HG03442 (cell line): ENCODE measurements at regions not wholly inside any gene's neighbourhood (a gene's known extent, or its start where the extent isn't known, plus 50 kb on each side); places are given as distances from the start of the nearest gene placed in this dataset.
"Not testable (repeated sequence)": the region's sequence is repeated elsewhere in the genome, so short reads cannot be mapped to it uniquely, and the experiment has no call there.

Experiments used
- ATAC-seq: cut with Tn5 transposase; IDR thresholded peaks from one replicate; pipeline ENCODE4 v1.9.1; 2021; ENCODE audit warnings: mild to moderate bottlenecking, moderate library complexity; ENCODE audit not compliant: unreplicated experiment

DNA sequence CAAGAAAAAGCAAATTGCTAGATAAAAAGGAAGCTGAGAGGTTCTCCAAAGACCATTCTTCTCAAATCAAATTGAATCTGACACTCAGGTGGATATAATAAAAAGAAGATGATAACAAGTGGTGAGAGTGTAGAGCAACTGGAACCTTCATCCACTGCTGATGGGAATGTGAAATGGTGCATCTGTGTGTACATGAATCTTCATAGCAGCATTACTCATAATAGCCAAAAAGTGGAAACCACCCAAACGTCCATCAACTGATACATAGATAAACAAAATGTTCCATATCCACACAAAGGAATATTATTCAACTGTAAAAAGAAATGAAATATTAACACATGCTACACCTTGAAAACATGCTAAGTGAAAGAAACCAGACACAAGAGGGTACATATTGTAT is 357.2 kb upstream of the EPHA4 start:
- ATAC-seq, result no peak

DNA sequence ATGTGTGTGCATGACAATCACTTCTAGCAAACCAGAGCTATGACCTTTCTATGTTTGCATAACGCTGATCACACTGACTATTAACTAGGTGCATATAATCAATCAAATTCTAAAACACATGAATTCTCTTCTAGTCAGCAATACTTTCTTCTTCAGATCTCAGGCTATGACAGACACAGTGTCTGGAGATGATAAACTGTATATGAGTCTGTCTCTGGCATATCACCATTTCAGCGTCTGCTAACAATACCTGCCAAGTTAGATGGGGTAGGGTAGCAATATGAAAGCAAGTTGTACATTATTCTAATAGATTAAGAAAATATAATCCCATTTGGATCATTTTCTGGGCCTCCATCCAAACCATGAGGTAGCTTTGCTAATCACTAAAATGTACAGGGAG is 354.2 kb upstream of the EPHA4 start:
- ATAC-seq, result no peak

DNA sequence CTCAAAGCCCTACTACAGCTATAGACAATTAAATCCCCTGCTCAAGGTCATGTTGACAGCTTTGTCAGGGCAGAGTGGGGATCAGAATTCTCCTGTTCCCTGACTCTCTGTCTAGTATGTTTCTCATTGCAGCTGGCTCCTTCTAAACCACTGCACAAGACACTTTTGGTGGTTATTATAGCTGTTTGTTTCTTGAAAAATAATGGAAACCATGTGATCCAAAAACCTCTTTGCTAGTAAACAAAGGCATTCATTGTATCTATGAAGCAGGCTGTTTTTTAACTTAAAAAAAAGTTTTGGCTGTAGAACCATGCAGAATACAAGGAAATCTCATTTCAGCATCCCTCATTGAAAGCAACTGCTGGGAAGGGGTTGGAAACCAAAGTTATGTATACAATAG is 352.5 kb upstream of the EPHA4 start:
- ATAC-seq, result no peak

DNA sequence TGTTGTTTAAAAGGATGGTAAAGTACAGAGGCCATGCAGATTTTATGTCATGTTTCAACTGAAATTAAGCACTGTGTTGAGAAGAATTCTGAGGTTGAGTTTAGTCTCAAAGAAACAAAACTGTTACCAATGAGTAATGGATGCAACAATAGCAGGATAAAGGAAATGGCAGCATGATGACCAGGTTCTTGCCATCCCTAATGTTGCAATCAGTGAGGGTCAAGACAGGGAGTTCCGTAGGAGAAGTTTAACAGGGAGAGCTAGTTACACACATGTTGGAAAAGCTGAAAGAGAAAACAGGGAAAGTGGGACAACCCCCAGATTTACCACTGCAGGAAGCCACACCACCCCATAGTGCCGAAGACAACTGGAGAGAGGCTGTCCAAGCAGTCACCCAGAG is 343.8 kb upstream of the EPHA4 start:
- no peak for ATAC-seq

DNA sequence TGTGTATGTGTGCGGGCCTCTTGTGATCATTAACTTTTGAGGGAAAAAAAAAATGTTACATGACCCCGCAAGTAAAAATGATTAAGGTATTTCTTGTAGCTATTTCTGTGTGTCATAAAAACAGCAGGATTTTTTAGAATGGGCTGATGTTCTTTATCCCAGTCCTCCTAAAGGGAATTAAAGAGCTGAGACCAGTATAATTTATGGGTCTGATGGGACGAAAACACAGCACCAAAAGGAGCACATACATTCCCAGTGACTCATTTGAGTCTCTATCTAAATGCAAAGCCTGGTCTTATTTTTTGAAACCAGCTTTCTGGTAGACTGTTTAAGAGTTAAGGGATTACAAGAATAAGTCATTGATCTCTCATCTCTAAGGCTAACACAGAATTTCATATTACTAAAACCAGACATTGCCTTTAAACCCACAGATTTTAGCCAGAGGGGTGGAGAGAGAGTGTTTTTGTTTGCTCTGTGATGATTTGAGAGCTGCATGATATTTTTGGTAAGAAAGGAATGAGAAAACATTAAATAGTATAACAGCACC is 342.3 kb upstream of the EPHA4 start:
- no peak for ATAC-seq

GRCh38 chr2:221911890-221912289 is 339.8 kb upstream of the EPHA4 start:
- ATAC-seq, result no peak

DNA sequence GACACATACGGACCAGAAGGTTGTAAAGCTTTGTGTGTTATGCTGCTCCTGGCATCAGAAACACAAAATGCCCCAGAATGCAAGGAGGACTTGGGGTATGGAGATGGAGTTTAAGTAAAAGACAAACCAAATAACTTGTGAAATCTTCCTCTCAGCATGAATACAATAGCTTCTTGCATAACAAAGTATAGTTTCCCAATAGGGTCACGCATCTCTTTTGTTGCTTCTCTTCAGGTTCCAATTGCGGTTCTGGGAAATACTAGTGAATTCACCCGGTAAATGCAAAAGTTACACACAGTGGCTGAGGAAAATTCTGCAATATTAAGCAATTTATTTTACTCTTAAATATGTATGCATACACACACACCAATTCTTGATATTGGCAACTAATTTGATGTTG is 339.2 kb upstream of the EPHA4 start:
- ATAC-seq, result no peak

DNA sequence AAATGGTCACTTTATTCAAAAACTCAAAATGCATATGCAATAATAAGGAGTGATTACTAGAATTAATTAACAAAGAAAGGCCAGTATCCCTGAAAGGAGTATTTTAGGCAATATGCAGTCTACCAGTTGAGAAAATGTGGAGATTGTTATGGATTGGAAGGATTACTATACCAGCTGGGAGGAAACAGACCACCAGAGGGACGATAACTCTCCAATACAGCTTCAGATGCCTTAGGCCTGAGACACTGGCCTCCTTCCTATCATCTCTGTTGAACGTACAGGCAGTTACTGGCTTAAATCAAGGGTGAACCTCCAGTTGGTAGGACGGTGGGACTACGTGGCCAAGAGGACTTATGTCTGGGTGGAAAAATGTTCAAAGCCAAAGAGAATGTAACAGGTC is 336.4 kb upstream of the EPHA4 start:
- no peak for ATAC-seq

- no peak for ATAC-seq
These were observed 325.6 kb upstream of the EPHA4 start for GRCh38 chr2:221897718-221898117.

DNA sequence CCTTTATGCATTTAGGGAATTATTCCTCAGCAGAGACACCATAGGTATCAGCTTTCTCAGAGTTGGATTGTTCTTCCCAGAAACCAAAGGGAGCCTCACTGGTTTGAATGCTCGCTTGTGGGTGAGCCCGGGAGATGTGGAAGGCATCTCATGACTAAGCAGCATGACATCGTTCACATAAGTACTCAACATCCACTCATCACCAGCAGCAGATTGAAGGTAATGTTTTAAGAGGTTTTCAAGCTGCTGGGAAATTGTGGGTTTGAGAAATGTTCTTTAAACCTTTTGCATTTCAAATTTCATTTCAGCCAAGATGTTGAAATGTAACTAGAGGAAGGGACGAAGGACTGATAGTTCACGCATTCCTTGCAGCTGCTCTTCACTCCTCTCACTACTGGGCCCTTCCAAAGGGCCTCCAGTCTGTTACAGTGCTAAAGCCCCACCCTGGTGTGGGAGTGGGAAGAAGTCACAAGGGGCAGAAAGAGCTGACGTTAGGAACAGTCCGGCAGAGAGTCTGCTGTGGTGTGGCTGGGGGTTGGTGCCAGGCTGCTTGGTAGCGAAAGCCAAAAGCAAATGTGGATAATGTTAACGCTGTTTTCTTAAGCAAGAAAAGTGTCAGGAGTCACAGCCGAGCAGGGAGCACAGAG is 324.5 kb upstream of the EPHA4 start:
- ATAC-seq, result no peak

DNA sequence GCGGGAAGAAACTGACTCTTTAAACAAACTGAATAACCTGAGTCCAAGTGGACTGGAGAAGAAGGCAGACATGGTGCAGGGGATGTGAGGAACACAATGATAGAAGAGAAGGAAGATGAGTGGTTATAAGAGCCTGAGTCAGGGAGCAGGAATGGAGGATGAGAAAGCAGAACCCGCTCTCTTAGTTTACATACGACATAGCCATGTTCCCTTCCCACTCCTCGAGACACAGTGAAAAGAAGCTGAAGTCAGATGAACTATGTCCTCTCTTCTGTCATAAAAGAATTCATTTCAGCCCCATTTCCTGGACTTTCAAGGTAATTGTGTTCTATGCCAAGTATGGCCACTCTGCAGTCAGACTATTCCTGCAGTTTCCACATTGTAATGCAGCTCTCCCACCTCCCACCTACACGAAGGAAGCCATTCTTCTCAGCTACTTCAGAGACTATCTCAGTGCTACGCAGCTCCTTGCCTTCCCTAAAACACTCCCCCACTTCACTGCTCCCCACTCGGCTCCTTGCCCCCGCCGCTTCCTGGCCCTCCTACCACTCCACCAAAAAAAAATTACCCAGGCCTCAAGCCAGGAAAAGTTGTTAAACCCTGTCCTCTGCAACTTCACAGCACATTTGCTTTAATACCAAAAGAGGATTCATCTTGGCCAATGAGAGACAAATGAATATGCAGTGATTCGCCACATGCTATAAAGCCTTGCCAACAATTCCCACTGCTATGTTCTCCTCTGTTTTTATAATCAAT is 323.4 kb upstream of the EPHA4 start:
- no peak for ATAC-seq

- no peak for ATAC-seq
These were observed 321.4 kb upstream of the EPHA4 start for GRCh38 chr2:221893501-221893900.

GRCh38 chr2:221892006-221892405 is 319.9 kb upstream of the EPHA4 start:
- not testable (repeated sequence) for ATAC-seq

DNA sequence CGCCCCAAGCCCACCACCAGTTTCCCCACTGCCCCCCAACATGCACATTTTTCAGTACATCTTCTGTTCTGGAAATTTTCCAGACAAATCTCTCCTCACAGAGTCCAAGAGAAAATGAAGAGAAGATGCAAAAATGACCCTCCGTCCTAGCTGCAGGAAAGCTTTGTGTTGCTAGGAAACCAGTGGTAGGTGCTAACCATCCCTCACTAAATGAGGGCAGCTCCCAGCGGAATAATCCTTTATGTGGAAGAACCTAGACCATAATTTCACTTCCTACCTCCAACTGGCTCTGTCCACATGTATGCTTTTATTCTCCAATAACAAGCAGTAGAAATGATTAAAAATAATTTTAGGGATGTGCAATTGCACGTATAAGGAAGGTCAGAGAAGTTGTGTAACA is 311.9 kb upstream of the EPHA4 start:
- no peak for ATAC-seq

DNA sequence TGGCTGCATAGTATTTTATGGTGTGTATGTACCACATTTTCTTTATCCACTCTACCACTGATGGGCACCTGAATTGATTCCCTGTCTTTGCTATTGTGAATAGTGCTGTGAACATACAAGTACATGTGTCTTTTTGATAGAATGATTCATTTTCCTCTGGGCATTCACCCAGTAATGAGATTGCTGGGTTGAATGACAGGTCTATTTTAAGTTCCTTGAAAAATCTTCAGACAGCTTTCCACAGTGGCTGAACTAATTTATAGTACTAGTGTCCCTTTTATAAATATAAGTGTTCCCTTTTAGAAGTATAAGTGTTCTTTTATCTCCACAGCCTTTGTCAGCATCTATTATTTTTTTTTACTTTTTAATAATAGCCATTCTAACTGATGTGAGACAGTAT is 303.9 kb upstream of the EPHA4 start:
- ATAC-seq, result no peak

DNA sequence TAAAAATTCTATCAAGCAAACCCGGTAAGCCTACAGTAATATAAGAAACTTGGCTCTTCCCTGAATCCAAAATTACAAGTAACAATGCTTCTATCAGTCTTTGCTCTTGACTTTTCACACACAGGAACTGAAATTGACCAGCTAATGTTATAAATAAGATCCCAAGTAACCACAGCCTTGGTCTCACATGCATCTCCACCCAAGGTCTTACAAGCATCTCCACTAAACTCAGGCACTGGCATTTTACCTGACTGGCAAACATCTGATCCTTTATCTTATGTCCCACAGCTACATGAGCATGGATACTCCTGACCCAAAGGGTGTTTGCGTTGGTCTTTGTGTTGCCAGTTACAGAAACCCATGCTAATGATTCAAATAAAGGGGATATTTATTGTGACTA is 302.3 kb upstream of the EPHA4 start:
- no peak for ATAC-seq

- no peak for ATAC-seq
These were observed 285.6 kb upstream of the EPHA4 start for GRCh38 chr2:221857719-221858118.

GRCh38 chr2:221853297-221853696 is 281.2 kb upstream of the EPHA4 start:
- no peak for ATAC-seq

DNA sequence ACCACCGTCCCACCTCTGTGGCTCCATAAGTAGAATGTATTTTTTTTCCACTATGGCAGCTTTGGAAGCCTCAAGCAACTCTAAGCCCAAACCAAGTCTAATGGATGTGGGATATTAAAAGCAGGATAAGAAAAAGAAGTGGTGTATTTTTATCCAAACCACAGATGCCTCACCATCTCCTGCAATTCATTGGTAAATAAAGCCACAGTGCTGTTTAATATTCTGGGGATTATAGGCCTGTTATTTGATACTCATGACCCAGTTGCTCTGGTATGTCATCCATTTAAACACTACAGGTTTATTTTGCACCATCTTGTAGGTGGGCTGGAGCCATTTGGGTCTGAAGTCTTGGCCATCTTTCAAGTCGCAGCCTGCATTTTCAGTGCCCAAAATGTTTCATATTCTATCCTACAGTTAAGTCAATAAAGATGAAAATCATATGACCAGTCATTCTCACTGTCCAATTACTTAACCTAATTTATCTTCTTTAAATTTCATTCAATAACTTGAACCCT is 279.5 kb upstream of the EPHA4 start:
- no peak for ATAC-seq

- ATAC-seq, result no peak
These were observed 278.0 kb upstream of the EPHA4 start for GRCh38 chr2:221850076-221850475.

- ATAC-seq, result no peak
These were observed 276.2 kb upstream of the EPHA4 start for GRCh38 chr2:221848286-221848685.

DNA sequence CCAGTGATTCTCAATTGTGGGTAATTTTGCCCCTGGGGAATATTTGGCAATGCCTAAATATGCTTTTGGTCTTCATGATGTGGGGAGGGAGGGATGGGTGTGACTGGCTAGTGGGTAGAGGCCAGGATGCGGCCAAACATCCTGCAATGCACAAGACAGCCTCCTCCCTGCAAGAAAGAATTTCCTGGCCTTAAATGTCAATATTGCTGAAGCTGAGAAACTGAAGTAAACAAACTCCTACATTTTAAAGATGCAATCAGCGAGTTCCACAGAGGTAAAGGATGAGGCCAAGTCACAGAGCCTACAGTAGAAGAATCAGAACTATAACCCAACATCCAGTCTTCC is 272.9 kb upstream of the EPHA4 start:
- ATAC-seq, result no peak
